ENCODE measurements at regions not wholly inside any gene's neighbourhood (a gene's known extent, or its start where the extent isn't known, plus 50 kb on each side); places are given as distances from the start of the nearest gene placed in this dataset.

- FAIRE-seq, result no peak
Measured at GRCh38 chr7:121447243-121447910, 51.3 kb upstream of the FAM3C start.

- no peak for FAIRE-seq
Measured at GRCh38 chr7:121446526-121446925, 50.4 kb upstream of the FAM3C start.

Data from endometrium (tissue), 2 donors.